Progenitor cell of endocrine pancreas (in vitro differentiated cells): ENCODE measurements at regions not wholly inside any gene's neighbourhood (a gene's known extent, or its start where the extent isn't known, plus 50 kb on each side); places are given as distances from the start of the nearest gene placed in this dataset.

Source experiments
- DNase-seq: peaks from one replicate; pipeline ENCODE4 v3.0.0; 2021; ENCODE audit warnings: low spot score; ENCODE audit not compliant: unreplicated experiment
- H3K27ac Mint-ChIP-seq: 2 replicates; pipeline ENCODE4 v1.8.0; 2021; ENCODE audit warnings: mild to moderate bottlenecking, moderate library complexity, mixed read lengths
- H3K27me3 Mint-ChIP-seq: 2 replicates; pipeline ENCODE4 v1.8.0; 2021; ENCODE audit warnings: mixed read lengths
- H3K36me3 Mint-ChIP-seq: 2 replicates; pipeline ENCODE4 v1.8.0; 2022; ENCODE audit warnings: mixed read lengths; ENCODE audit not compliant: insufficient read depth
- H3K4me1 Mint-ChIP-seq: 2 replicates; pipeline ENCODE4 v1.8.0; 2021; ENCODE audit warnings: low read depth, mixed read lengths
- H3K4me3 Mint-ChIP-seq: 2 replicates; pipeline ENCODE4 v1.8.0; 2021; ENCODE audit warnings: low read depth, mild to moderate bottlenecking, moderate library complexity, mixed read lengths
- H3K9me3 Mint-ChIP-seq: 2 replicates; pipeline ENCODE4 v1.8.0; 2021; ENCODE audit warnings: low read depth, mixed read lengths
- CTCF ChIP-seq: fragments of 200-600 bp; sonication (generic); IDR thresholded peaks from one replicate; pipeline ENCODE4 v1.5.0; 2021; ENCODE audit warnings: antibody characterized with exemption, mild to moderate bottlenecking; ENCODE audit not compliant: unreplicated experiment

- Mint-ChIP-seq H3K4me1 (peaks cover 12% of the 10 kb centered on the region), H3K4me3 (no peak overlapping the region), H3K9me3 (no peaks in the 10 kb centered on the region), H3K27ac (no peak overlapping the region), H3K27me3 (peaks cover 19% of the 10 kb centered on the region), H3K36me3 (no peaks in the 10 kb centered on the region)
- no peak for TF ChIP-seq CTCF
- no peak for DNase-seq
These were observed 232.3 kb upstream of the FGGY start for GRCh38 chr1:59064592-59064991.

GRCh38 chr1:59066236-59066635, 230.7 kb upstream of the FGGY start:
- no peak for TF ChIP-seq CTCF
- Mint-ChIP-seq H3K27ac (no peak overlapping the region), H3K9me3 (no peaks in the 10 kb centered on the region), H3K4me3 (no peak overlapping the region), H3K27me3 (peaks cover 19% of the 10 kb centered on the region), H3K4me1 (peaks cover 20% of the 10 kb centered on the region), H3K36me3 (no peaks in the 10 kb centered on the region)
- no peak for DNase-seq

- TF ChIP-seq CTCF, result no peak
- DNase-seq, result no peak
- no peak overlapping the region for H3K4me3 Mint-ChIP-seq
- peaks cover 12% of the 10 kb centered on the region for H3K27me3 Mint-ChIP-seq
- H3K27ac Mint-ChIP-seq, result no peak overlapping the region
- H3K36me3 Mint-ChIP-seq, result no peaks in the 10 kb centered on the region
- peaks cover 16% of the 10 kb centered on the region for H3K4me1 Mint-ChIP-seq
- no peaks in the 10 kb centered on the region for H3K9me3 Mint-ChIP-seq
These were observed 226.3 kb upstream of the FGGY start for GRCh38 chr1:59070610-59071009.

GRCh38 chr1:59071289-59071688, 225.6 kb upstream of the FGGY start:
- H3K4me1 Mint-ChIP-seq, result peaks cover 16% of the 10 kb centered on the region

GRCh38 chr1:59071876-59072582, 224.9 kb upstream of the FGGY start:
- no peak for DNase-seq
- Mint-ChIP-seq H3K27ac (no peak overlapping the region), H3K4me1 (peaks cover 16% of the 10 kb centered on the region), H3K27me3 (peaks cover 23% of the 10 kb centered on the region), H3K9me3 (no peaks in the 10 kb centered on the region), H3K36me3 (no peaks in the 10 kb centered on the region), H3K4me3 (no peak overlapping the region)
- no peak for TF ChIP-seq CTCF

More at GRCh38 chr1:59071289-59071688, 225.6 kb upstream of the FGGY start:
- Mint-ChIP-seq H3K27me3 (peaks cover 16% of the 10 kb centered on the region), H3K4me3 (no peak overlapping the region), H3K27ac (no peak overlapping the region), H3K36me3 (no peaks in the 10 kb centered on the region), H3K9me3 (no peaks in the 10 kb centered on the region)
- TF ChIP-seq CTCF, result no peak
- no peak for DNase-seq
